ENCODE measurements at regions not wholly inside any gene's neighbourhood (a gene's known extent, or its start where the extent isn't known, plus 50 kb on each side); places are given as distances from the start of the nearest gene placed in this dataset.

GRCh38 chr1:56057466-56058405 is 521.6 kb downstream of the PLPP3 start:
- TF ChIP-seq EP300 (IDR thresholded peaks at IDR 0.05; ENCODE audit: borderline replicate concordance) (no peak), RAD21 (IDR thresholded peaks at IDR 0.05; ENCODE audit: low read depth) (no peak), CREB1 (IDR thresholded peaks at IDR 0.05; ENCODE audit: low read depth) (no peak), CEBPB (IDR thresholded peaks at IDR 0.05) (no peak), USF1 (IDR thresholded peaks at IDR 0.05) (no peak), TAF1 (IDR thresholded peaks at IDR 0.05; ENCODE audit: low read depth) (no peak), TCF12 (IDR thresholded peaks at IDR 0.05; ENCODE audit: low read depth) (no peak)
- TF ChIP-seq, protein P1, sequence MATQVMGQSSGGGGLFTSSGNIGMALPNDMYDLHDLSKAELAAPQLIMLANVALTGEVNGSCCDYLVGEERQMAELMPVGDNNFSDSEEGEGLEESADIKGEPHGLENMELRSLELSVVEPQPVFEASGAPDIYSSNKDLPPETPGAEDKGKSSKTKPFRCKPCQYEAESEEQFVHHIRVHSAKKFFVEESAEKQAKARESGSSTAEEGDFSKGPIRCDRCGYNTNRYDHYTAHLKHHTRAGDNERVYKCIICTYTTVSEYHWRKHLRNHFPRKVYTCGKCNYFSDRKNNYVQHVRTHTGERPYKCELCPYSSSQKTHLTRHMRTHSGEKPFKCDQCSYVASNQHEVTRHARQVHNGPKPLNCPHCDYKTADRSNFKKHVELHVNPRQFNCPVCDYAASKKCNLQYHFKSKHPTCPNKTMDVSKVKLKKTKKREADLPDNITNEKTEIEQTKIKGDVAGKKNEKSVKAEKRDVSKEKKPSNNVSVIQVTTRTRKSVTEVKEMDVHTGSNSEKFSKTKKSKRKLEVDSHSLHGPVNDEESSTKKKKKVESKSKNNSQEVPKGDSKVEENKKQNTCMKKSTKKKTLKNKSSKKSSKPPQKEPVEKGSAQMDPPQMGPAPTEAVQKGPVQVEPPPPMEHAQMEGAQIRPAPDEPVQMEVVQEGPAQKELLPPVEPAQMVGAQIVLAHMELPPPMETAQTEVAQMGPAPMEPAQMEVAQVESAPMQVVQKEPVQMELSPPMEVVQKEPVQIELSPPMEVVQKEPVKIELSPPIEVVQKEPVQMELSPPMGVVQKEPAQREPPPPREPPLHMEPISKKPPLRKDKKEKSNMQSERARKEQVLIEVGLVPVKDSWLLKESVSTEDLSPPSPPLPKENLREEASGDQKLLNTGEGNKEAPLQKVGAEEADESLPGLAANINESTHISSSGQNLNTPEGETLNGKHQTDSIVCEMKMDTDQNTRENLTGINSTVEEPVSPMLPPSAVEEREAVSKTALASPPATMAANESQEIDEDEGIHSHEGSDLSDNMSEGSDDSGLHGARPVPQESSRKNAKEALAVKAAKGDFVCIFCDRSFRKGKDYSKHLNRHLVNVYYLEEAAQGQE (IDR thresholded peaks at IDR 0.05; ENCODE audit: low read depth), result no peak
- TF ChIP-seq, protein P2, sequence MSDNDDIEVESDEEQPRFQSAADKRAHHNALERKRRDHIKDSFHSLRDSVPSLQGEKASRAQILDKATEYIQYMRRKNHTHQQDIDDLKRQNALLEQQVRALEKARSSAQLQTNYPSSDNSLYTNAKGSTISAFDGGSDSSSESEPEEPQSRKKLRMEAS (IDR thresholded peaks at IDR 0.05), result no peak
